DMS79 (cell line): ENCODE measurements at regions not wholly inside any gene's neighbourhood (a gene's known extent, or its start where the extent isn't known, plus 50 kb on each side); places are given as distances from the start of the nearest gene placed in this dataset.

Experiments used
- DNase-seq: peaks from one replicate; lab custom pipeline; 2025; lab: John Stamatoyannopoulos, UW

- DNase-seq, result no peak
These were observed 151.3 kb upstream of the NCK2 start for GRCh38 chr2:105593221-105593967.

GRCh38 chr2:105592288-105592687 lies 152.4 kb upstream of the NCK2 start:
- no peak for DNase-seq

- no peak for DNase-seq
These were observed 153.7 kb upstream of the NCK2 start for GRCh38 chr2:105590780-105591660.

- no peak for DNase-seq
These were observed 156.1 kb upstream of the NCK2 start for GRCh38 chr2:105588581-105588980.

GRCh38 chr2:105587637-105588036 lies 157.1 kb upstream of the NCK2 start:
- no peak for DNase-seq

GRCh38 chr2:105584435-105585010 lies 160.2 kb upstream of the NCK2 start:
- DNase-seq, result no peak

GRCh38 chr2:105582952-105583660 lies 161.6 kb upstream of the NCK2 start:
- no peak for DNase-seq

GRCh38 chr2:105581555-105581944 lies 163.2 kb upstream of the NCK2 start:
- no peak for DNase-seq

GRCh38 chr2:105580870-105581554 lies 163.7 kb upstream of the NCK2 start:
- DNase-seq, result no peak

- DNase-seq, result no peak
These were observed 164.5 kb upstream of the NCK2 start for GRCh38 chr2:105580216-105580615.

GRCh38 chr2:105578166-105578565 lies 166.5 kb upstream of the NCK2 start:
- DNase-seq, result no peak

- no peak for DNase-seq
These were observed 166.9 kb upstream of the NCK2 start for GRCh38 chr2:105577762-105578161.

- peak; percentile 26 for DNase-seq
These were observed 168.1 kb upstream of the NCK2 start for GRCh38 chr2:105576440-105577241.

GRCh38 chr2:105576050-105576439 lies 168.7 kb upstream of the NCK2 start:
- DNase-seq, result no peak

- no peak for DNase-seq
These were observed 169.2 kb upstream of the NCK2 start for GRCh38 chr2:105575499-105576025.

GRCh38 chr2:105574796-105575344 lies 169.8 kb upstream of the NCK2 start:
- DNase-seq, result no peak

GRCh38 chr2:105573910-105574655 lies 170.6 kb upstream of the NCK2 start:
- peak; percentile 33 for DNase-seq

- DNase-seq, result no peak
These were observed 171.2 kb upstream of the NCK2 start for GRCh38 chr2:105573490-105573889.

- DNase-seq, result no peak
These were observed 172.7 kb upstream of the FHL2 start for GRCh38 chr2:105571445-105571987.
